Activated gamma-delta T cell (primary cell): ENCODE measurements at regions not wholly inside any gene's neighbourhood (a gene's known extent, or its start where the extent isn't known, plus 50 kb on each side); places are given as distances from the start of the nearest gene placed in this dataset.

Experiments
- DNase-seq: peaks from one replicate; lab custom pipeline; 2025; lab: John Stamatoyannopoulos, UW

GRCh38 chr10:128898133-128898915 is 568.7 kb upstream of the MGMT start:
- DNase-seq, result no peak

GRCh38 chr10:128898916-128899195 is 568.2 kb upstream of the MGMT start:
- DNase-seq, result no peak

GRCh38 chr10:128900456-128900855 is 566.6 kb upstream of the MGMT start:
- DNase-seq, result no peak

- no peak for DNase-seq
Measured at GRCh38 chr10:128901236-128901635, 565.8 kb upstream of the MGMT start.

GRCh38 chr10:128902031-128902710 is 564.9 kb upstream of the MGMT start:
- DNase-seq, result no peak

GRCh38 chr10:128907155-128907941 is 559.7 kb upstream of the MGMT start:
- DNase-seq, result no peak

- DNase-seq, result no peak
Measured at GRCh38 chr10:128908099-128908498, 558.9 kb upstream of the MGMT start.

GRCh38 chr10:128908499-128908898 is 558.5 kb upstream of the MGMT start:
- no peak for DNase-seq

GRCh38 chr10:128912568-128913311 is 554.3 kb upstream of the MGMT start:
- DNase-seq, result no peak

GRCh38 chr10:128914681-128915080 is 552.4 kb upstream of the MGMT start:
- DNase-seq, result no peak

- no peak for DNase-seq
Measured at GRCh38 chr10:128915630-128916029, 551.4 kb upstream of the MGMT start.

- DNase-seq, result no peak
Measured at GRCh38 chr10:128916383-128916782, 550.7 kb upstream of the MGMT start.

GRCh38 chr10:128921389-128922022 is 545.5 kb upstream of the MGMT start:
- DNase-seq, result no peak

GRCh38 chr10:128922172-128922571 is 544.9 kb upstream of the MGMT start:
- no peak for DNase-seq

- DNase-seq, result no peak
Measured at GRCh38 chr10:128922619-128923196, 544.3 kb upstream of the MGMT start.

GRCh38 chr10:128924918-128925317 is 542.1 kb upstream of the MGMT start:
- no peak for DNase-seq

- no peak for DNase-seq
Measured at GRCh38 chr10:128926711-128927110, 540.3 kb upstream of the MGMT start.

- no peak for DNase-seq
Measured at GRCh38 chr10:128927497-128928161, 539.4 kb upstream of the MGMT start.

GRCh38 chr10:128928231-128928836 is 538.7 kb upstream of the MGMT start:
- no peak for DNase-seq

GRCh38 chr10:128929131-128929530 is 537.9 kb upstream of the MGMT start:
- no peak for DNase-seq
